GM18909 (cell line): ENCODE measurements at regions not wholly inside any gene's neighbourhood (a gene's known extent, or its start where the extent isn't known, plus 50 kb on each side); places are given as distances from the start of the nearest gene placed in this dataset.

ENCODE experiments used
- ATAC-seq: cut with Tn5 transposase; IDR thresholded peaks from one replicate; pipeline ENCODE4 v1.9.1; 2021; ENCODE audit warnings: mild to moderate bottlenecking; ENCODE audit not compliant: unreplicated experiment, poor library complexity

GRCh38 chr2:54360055-54360792 is 95.9 kb upstream of the SPTBN1 start:
- no peak for ATAC-seq

- ATAC-seq = no peak
These were observed 91.7 kb upstream of the SPTBN1 start for GRCh38 chr2:54364409-54364808.

GRCh38 chr2:54365661-54366060 is 90.5 kb upstream of the SPTBN1 start:
- ATAC-seq = no peak

- ATAC-seq = no peak
These were observed 89.4 kb upstream of the SPTBN1 start for GRCh38 chr2:54366487-54367280.

- ATAC-seq = no peak
These were observed 85.6 kb upstream of the SPTBN1 start for GRCh38 chr2:54370405-54371104.

- ATAC-seq = no peak
These were observed 84.6 kb upstream of the SPTBN1 start for GRCh38 chr2:54371460-54372065.

GRCh38 chr2:54372361-54372760 is 83.8 kb upstream of the SPTBN1 start:
- no peak for ATAC-seq

- ATAC-seq = no peak
These were observed 82.3 kb upstream of the SPTBN1 start for GRCh38 chr2:54373855-54374254.

GRCh38 chr2:54374591-54375364 is 81.3 kb upstream of the SPTBN1 start:
- ATAC-seq = no peak

- ATAC-seq = no peak
These were observed 78.7 kb upstream of the SPTBN1 start for GRCh38 chr2:54377451-54377850.

GRCh38 chr2:54377901-54378493 is 78.1 kb upstream of the SPTBN1 start:
- ATAC-seq = no peak

- no peak for ATAC-seq
These were observed 75.5 kb upstream of the SPTBN1 start for GRCh38 chr2:54380670-54381069.

GRCh38 chr2:54381293-54381692 is 74.8 kb upstream of the SPTBN1 start:
- ATAC-seq = no peak

- no peak for ATAC-seq
These were observed 73.5 kb upstream of the SPTBN1 start for GRCh38 chr2:54382601-54383000.

- no peak for ATAC-seq
These were observed 71.6 kb upstream of the SPTBN1 start for GRCh38 chr2:54384301-54385203.

GRCh38 chr2:54385271-54385670 is 70.9 kb upstream of the SPTBN1 start:
- no peak for ATAC-seq

GRCh38 chr2:54386585-54386984 is 69.5 kb upstream of the SPTBN1 start:
- ATAC-seq = peak; percentile 20
